ENCODE measurements at regions not wholly inside any gene's neighbourhood (a gene's known extent, or its start where the extent isn't known, plus 50 kb on each side); places are given as distances from the start of the nearest gene placed in this dataset.

GRCh38 chr14:61847861-61848260 lies 85.6 kb downstream of the SNAPC1 start:
- no peak for DNase-seq (ENCODE audit: low spot score)

- no peak for DNase-seq (ENCODE audit: low spot score)
Observed at GRCh38 chr14:61854898-61855297, 92.7 kb downstream of the SNAPC1 start.

GRCh38 chr14:61860294-61860918 lies 98.2 kb downstream of the SNAPC1 start:
- peak; percentile 52 for DNase-seq (ENCODE audit: low spot score)

GRCh38 chr14:61861320-61861865 lies 99.2 kb downstream of the SNAPC1 start:
- DNase-seq (ENCODE audit: low spot score): no peak

DNA sequence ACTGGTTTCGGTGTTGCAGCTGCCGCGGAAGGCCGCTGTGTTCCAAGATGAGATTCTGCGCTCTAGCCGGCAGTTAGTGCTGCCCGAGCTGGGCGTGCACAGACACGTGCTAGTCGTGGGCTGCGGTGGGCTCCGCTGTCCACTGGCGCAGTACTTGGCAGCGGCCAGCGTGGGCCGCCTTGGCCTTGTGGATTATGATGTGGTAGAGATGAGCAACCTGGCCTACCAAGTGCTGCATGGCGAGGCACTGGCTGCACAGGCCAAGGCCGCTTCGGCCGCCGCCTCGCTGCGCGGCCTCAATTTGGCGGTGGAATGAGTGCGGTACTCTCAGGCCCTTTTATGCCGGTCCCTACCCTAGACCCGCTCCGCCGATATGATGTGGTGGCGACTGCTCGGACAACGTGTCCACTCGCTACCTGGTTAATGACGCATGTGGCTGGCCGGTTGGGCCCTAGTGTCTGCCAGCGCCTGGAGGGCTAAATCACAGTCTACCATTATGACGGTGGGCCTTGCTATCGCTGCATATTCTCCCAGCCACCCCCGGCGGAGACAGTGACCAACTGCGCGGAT lies 102.2 kb downstream of the SNAPC1 start:
- no peak for DNase-seq (ENCODE audit: low spot score)

DNA sequence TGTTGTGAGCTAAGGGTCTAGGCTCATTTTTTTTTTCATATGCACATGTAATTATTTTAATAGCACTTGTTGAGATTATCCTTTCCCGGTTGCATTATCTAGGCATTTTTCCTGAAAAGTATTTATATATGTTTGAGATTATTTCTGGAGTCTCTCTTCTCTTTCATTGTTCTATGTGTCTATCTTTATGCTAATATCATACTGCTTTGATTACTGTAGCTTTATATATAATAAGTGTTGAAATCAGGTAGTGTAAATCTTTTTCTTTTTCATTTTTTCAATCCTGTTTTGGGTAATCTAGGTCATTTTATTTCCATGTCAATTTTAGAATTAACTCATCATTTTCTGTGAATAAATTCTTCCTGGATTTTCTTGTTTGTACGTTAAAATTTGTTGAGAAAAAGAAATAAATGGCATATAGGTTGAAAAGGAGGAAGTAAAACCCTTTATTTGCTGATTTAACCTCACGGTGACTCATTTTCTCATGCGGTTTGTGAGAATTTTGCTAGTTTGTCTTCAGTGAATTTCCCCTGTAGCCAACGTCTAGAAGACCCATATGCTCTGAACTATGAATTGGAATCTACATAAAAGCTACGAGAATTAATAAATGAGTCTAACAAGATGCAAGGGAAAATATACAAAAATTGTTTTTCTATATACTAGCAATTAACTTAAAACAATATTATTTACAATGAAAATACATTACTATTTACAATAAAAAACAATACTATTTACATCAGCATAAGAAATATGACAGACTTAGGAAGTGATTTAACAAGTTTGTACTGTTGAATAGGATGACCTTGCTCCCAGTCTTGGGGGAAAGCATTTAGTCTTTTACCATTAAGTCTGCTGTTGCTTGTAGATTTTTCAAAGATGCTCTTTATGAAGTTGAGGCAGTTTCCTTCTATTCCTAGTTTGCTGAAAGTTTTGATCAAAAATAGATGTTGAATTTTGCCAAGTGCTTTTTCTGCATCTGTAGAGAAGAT lies 105.0 kb downstream of the SNAPC1 start:
- DNase-seq (ENCODE audit: low spot score): peak; percentile 9

- DNase-seq (ENCODE audit: low spot score): no peak
Observed at GRCh38 chr14:61868846-61869245, 106.6 kb downstream of the SNAPC1 start.

DNA sequence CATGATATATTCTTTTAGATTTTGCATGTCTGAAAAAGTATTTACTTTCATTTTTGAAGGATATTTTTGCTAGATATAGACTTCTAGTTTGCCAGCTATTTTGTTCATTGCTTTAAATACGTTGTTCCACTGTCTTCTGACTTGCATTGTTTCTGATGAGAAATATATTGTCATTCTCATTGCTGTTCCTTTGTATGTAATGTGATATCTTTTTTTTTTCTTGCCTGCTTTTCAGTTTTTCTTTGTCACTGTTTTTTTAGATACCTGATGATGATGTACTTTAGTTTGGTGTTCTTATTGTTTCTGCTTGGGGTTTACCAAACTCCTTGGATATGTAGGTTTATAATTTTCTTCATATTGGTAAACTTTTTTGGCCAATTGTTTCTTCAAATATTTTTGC lies 107.9 kb downstream of the SNAPC1 start:
- no peak for DNase-seq (ENCODE audit: low spot score)

DNA sequence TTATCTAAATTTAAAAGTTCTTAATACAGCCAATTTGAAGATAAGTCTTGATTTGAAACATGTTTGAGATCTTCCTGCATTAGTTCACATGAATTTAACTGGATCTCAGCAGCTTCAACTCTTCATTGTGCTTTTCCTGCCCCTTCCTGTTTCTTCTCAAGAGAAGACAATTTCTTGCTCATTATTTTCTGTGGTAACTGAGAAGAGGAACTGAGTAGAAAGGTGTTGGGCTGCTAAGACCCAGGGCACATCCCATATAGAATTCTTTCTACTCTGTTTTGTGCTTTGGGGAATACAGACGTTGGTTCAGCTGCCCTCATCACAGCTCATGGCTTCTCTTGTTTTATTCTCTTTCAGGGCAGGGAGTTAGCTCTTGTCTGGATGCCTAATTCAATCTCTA lies 110.2 kb downstream of the SNAPC1 start:
- no peak for DNase-seq (ENCODE audit: low spot score)

- DNase-seq (ENCODE audit: low spot score): no peak
Observed at GRCh38 chr14:61875483-61875882, 113.3 kb downstream of the SNAPC1 start.

DNA sequence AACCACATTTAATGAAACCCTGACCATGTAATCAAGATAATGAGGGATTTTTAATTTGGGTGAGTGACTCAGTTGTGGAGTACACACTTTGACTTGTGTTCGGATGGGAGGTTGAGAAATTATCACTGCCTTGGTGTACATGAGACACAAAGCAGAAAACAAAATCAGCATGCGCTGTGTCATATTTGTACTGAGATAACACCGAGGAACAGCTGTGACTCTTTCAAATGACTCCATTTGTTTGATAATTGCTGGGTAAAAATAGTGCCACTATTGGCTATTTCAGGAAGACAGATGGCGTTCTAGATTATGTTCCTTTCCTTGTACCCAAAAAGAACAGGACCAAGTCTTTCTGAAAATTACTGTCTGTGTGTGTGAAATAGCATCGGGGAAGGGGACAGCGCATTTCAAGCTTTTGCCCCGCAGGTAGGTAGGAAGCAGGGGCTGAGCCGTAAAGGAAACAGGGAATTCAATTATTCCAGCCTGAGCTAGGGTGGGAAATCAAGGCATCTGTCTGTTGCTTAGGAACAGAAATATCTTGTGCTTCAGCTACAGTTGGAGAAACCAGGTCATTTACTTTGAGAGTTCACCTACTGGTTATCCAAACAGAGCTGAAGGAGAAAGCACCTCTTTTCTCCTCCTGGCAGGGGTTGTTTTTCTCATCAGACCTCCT lies 114.3 kb downstream of the SNAPC1 start:
- DNase-seq (ENCODE audit: low spot score): no peak

DNA sequence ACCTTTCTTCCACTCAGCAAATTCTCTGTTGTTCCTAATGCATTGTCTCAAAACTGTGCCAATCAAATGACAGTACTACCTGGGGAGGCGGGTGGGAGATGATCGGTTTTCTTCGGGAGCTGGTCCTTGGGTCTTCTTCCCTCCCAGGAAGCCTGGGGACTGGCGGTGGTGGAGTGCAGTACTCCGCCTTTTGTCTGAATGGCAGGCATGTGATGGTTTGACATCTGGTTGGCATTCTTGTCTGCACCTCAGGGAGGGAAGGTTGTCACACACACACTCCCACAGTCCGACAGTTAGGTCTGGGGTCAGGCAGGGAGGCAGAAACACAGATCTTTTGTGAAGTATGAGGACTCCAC lies 114.8 kb downstream of the SNAPC1 start:
- no peak for DNase-seq (ENCODE audit: low spot score)

- DNase-seq (ENCODE audit: low spot score): no peak
Observed at GRCh38 chr14:61877768-61878167, 115.5 kb downstream of the SNAPC1 start.

GRCh38 chr14:61878931-61879330 lies 116.7 kb downstream of the SNAPC1 start:
- DNase-seq (ENCODE audit: low spot score): no peak

DNA sequence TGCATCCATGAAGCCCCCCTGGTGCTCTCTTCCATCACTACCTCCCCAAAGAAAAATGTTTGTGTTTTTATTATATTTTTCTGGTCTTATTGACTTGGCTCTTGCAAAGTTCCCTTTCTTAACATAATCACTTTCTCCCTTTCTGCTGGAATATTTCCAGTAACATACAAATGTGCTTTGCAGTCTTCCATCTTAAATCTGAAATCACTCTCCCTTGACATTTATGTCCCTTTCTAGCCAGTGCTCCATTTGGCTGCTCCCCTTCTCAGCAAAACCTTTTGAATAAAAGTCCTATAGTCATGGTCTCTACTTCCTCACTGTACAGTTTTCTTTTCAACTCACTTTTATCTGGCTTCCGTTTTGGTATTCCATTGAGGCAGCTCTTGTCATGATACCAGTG lies 118.8 kb downstream of the SNAPC1 start:
- no peak for DNase-seq (ENCODE audit: low spot score)

DNA sequence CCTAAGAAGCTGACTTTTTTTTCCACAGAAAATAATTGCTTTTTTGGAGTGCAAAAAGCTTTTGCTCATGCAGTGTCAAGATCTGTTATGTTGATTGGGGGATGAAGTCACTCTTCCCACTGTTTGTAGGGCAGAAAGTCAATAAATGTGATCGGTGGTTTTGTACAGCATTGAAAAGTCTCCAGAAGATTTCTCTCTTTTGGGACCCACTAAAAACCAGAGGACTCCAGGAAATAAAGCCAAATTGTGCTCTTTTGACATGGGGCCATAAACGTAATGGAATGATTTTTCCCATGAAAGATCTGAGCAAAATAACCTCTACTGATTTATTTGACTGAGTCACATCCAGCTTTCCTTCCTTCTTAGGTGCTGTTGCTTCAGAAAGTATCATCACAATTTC lies 122.5 kb downstream of the SNAPC1 start:
- DNase-seq (ENCODE audit: low spot score): no peak

DNA sequence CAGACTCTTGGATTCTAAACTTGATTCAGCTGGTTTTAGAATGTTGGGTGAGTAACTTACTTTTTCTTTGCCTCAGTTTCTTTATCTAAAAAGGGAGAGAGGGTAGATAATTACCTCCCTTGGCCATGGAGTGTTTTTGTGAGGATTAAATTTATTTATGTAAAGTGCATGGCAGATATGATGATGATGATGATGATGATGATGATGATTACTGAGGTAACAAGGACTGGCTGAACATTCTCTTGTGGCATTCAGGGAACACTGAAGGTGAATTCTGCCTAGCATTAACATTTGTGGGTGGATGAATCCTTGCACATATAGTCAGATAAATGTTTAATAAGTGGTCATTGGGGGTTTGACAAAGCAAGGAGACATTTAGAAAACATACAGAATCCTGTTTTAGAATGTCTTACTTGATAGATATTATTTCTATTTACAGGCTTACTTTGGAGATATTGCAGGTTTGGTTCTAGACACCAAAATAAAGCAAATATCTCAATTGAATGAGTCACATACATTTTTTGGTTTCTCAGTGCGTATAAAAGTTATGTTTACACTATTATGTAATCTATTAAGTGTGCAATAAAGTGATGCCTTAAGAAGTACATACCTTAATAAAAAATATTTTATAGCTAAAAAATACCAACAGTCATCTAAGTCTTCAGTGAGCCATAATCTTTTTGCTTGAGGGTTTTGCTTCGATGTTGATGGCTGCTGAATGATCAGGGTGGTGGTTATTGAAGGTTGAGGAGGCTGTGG lies 123.2 kb downstream of the SNAPC1 start:
- DNase-seq (ENCODE audit: low spot score): no peak

DNA sequence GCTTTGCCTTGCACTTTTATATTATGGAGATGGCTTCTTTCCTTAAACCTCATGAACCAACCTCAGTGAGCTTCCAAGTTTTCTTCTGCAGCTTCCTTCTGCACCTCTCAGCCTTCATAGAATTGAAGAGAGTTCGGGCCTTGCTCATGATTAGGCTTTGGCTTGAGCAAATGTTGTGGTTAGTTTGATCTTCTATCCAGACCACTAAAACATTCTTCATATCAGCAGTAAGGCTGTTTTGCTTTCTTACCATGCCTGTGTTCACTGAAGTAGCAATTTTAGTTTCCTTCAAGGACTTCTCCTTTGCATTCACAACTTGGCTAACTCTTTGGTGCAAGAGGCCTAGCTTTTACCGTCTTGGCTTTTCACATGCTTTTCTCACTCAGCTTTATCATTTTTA lies 125.4 kb downstream of the SNAPC1 start:
- DNase-seq (ENCODE audit: low spot score): no peak

DNA sequence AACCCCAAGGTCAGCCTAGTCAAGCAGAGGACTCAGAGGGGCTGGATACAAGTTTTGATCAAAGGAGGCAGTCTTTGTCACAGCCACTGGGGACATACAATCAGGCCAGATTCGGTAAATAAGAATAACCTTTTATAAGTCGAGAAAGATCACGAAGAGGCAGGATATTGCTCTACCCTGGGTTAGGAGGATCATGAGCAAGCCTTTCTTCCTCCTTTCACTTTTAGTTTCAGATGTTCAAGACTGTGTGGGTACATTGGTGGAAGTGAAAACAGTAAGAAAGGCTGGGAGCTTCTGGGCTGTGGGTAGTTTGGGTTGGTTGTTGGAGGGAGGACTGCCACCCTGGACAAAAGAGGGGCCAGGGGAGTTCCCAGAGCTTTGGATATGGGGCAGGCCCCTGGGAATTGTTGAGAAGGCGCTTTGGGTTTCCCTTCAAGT lies 127.7 kb downstream of the SNAPC1 start:
- no peak for DNase-seq (ENCODE audit: low spot score)

DNA sequence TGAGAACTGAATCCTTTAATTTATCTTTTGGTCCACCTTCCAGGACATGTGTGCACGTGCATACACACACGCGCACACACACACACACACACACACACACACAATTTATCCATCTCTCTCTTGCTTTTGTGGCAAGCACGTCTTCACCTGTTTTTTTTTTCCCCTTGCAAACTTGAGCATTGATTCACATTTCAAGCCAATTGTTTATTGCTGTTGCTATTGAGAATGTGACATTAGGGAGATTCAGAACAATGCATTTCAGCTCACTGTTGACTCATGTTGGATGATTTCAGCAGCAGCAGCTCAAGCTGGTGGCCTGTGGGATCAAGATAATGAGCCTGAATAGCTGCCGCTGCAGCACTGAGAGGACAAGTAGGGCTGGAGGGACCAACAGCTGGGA lies 128.9 kb downstream of the SNAPC1 start:
- DNase-seq (ENCODE audit: low spot score): no peak

DNA sequence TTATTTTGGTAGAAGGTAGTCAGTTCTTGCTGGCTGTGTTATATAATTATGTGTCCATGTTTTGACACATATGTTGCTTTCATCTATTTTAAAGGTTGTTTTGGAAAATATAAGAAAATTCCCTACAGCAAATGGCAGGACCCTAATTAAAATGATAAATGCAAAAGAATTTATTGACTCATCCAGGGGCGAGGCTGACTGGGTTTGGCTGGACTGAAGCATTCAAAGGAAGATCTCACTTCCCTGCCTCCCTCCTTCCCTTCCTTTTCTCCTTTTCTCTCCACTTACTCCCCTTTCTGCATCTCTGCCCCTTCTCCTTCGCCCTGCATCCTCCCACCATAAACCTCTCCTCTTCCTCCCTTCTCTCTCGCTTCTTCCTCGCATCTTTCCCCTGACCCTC lies 129.6 kb downstream of the SNAPC1 start:
- no peak for DNase-seq (ENCODE audit: low spot score)
